Retinal pigment epithelial cell (primary cell): ENCODE measurements at regions not wholly inside any gene's neighbourhood (a gene's known extent, or its start where the extent isn't known, plus 50 kb on each side); places are given as distances from the start of the nearest gene placed in this dataset.
"Not testable (repeated sequence)": the region's sequence is repeated elsewhere in the genome, so short reads cannot be mapped to it uniquely, and the experiment has no call there.

Experiments
- DNase-seq: peaks from one replicate; pipeline ENCODE4 v3.0.0-alpha.2; 2010; ENCODE audit warnings: low read depth
- H3K4me3 ChIP-seq: 2 replicates; pipeline ENCODE4 v1.5.1; 2011; ENCODE audit warnings: mild to moderate bottlenecking, low read length, control low read depth, moderate library complexity
- CTCF ChIP-seq: conservative IDR thresholded peaks from 2 replicates; pipeline ENCODE4 v1.5.1; 2011; ENCODE audit warnings: low read depth, low read length, control low read depth, inconsistent platforms

- H3K4me3 ChIP-seq, result no peak overlapping the region
- no peak for TF ChIP-seq CTCF
- DNase-seq, result no peak
Measured at GRCh38 chr18:71321319-71321718, 1032.5 kb downstream of the SOCS6 start.

- no peak for DNase-seq
- H3K4me3 ChIP-seq, result no peak overlapping the region
- TF ChIP-seq CTCF, result no peak
Measured at GRCh38 chr18:71304856-71305255, 1016.0 kb downstream of the SOCS6 start.

- not testable (repeated sequence) for H3K4me3 ChIP-seq, DNase-seq
Measured at GRCh38 chr18:71303743-71304142, 1014.9 kb downstream of the SOCS6 start.

- no peak for TF ChIP-seq CTCF
- no peak overlapping the region for H3K4me3 ChIP-seq
- DNase-seq, result no peak
Measured at GRCh38 chr18:71301596-71301995, 1012.8 kb downstream of the SOCS6 start.

- H3K4me3 ChIP-seq, DNase-seq: not testable (repeated sequence)
Measured at GRCh38 chr18:71294201-71294600, 1005.4 kb downstream of the SOCS6 start.

- TF ChIP-seq CTCF, result no peak
- no peak for DNase-seq
- no peak overlapping the region for H3K4me3 ChIP-seq
Measured at GRCh38 chr18:71293322-71293721, 1004.5 kb downstream of the SOCS6 start.

- no peak for DNase-seq
- TF ChIP-seq CTCF, result no peak
- no peak overlapping the region for H3K4me3 ChIP-seq
Measured at GRCh38 chr18:71287268-71287667, 998.4 kb downstream of the SOCS6 start.

- no peak for DNase-seq
- no peak for TF ChIP-seq CTCF
- no peak overlapping the region for H3K4me3 ChIP-seq
Measured at GRCh38 chr18:71252351-71252865, 963.6 kb downstream of the SOCS6 start.
